H1 (cell line): ENCODE measurements at regions not wholly inside any gene's neighbourhood (a gene's known extent, or its start where the extent isn't known, plus 50 kb on each side); places are given as distances from the start of the nearest gene placed in this dataset.

Experiments used
- CTCF ChIA-PET: fragments of 300-600 bp; sonication (Branson Sonifier 250); formaldehyde crosslinking; loops from one replicate; lab custom pipeline; 2021; ENCODE audit not compliant: partially characterized antibody; lab: Charles Lee
- POLR2A ChIA-PET: fragments of 300-600 bp; sonication (Branson Sonifier 250); formaldehyde crosslinking; loops from one replicate; lab custom pipeline; 2021; ENCODE audit warnings: inconsistent platforms; ENCODE audit not compliant: partially characterized antibody; lab: Charles Lee
- DNase-seq, 2 experiments: peaks; one replicate each; pipeline versions ENCODE4 v3.0.0 to v3.0.0-alpha.2; 2010 to 2022; ENCODE audit warnings: low spot score in 2 of 2, low read depth in 1 of 2, mixed read lengths in 1 of 2
- FAIRE-seq: peaks from 2 replicates; lab custom pipeline; 2011; peaks lifted over from hg19 to GRCh38; lab: Jason Lieb, UNC
- H2AFZ ChIP-seq: 2 replicates; pipeline ENCODE4 v1.8.1; 2012; ENCODE audit warnings: low read length, inconsistent platforms
- H2AK5ac ChIP-seq: 2 replicates; pipeline ENCODE4 v1.6.1; 2013; ENCODE audit warnings: low read depth, low read length
- H2BK120ac ChIP-seq: replicated peaks from 2 replicates; pipeline ENCODE3; 2013; ENCODE audit warnings: low read depth, low read length, inconsistent platforms
- H2BK12ac ChIP-seq: 2 replicates; pipeline ENCODE4 v1.6.1; 2013; ENCODE audit warnings: low read depth, low read length
- H2BK15ac ChIP-seq: 2 replicates; pipeline ENCODE4 v1.6.1; 2013; ENCODE audit warnings: low read length
- H2BK20ac ChIP-seq: 2 replicates; pipeline ENCODE4 v1.6.1; 2013; ENCODE audit warnings: low read length
- H2BK5ac ChIP-seq: 2 replicates; pipeline ENCODE4 v1.6.1; 2013; ENCODE audit warnings: low read depth, low read length
- H3K14ac ChIP-seq: 2 replicates; pipeline ENCODE4 v1.6.1; 2013; ENCODE audit warnings: inconsistent platforms; ENCODE audit not compliant: insufficient read length
- H3K18ac ChIP-seq: 2 replicates; pipeline ENCODE4 v1.6.1; 2013; ENCODE audit warnings: low read length; ENCODE audit errors: extremely low read depth
- H3K23ac ChIP-seq: 2 replicates; pipeline ENCODE4 v1.6.1; 2013; ENCODE audit warnings: inconsistent platforms; ENCODE audit not compliant: insufficient read length
- H3K23me2 ChIP-seq: 2 replicates; pipeline ENCODE4 v1.6.1; 2013; ENCODE audit warnings: low read depth, low read length
- H3K27ac ChIP-seq: 2 replicates; pipeline ENCODE4 v1.6.1; 2011; ENCODE audit warnings: low read depth, low read length, inconsistent platforms
- H3K27me3 ChIP-seq, 4 experiments: replicated peaks in 1 of 4; 1 replicate in 1 of 4; 2 replicates in 3 of 4; pipeline versions ENCODE4 v1.6.1 to v1.8.1; 2011 to 2013; ENCODE audit warnings: low read length in 3 of 4, mild to moderate bottlenecking in 3 of 4, inconsistent platforms in 2 of 4, mixed read lengths in 2 of 4, moderate library complexity in 1 of 4; ENCODE audit not compliant: control insufficient read depth in 3 of 4, insufficient read depth in 3 of 4; ENCODE audit errors: extremely low read depth in 1 of 4
- H3K36me3 ChIP-seq, 4 experiments: 2 replicates each; pipeline versions ENCODE4 v1.6.1 to v1.8.1; 2011 to 2013; ENCODE audit warnings: mild to moderate bottlenecking in 4 of 4, low read length in 3 of 4, moderate library complexity in 2 of 4, control low read depth in 1 of 4, inconsistent platforms in 1 of 4; ENCODE audit not compliant: insufficient read depth in 4 of 4, control insufficient read depth in 2 of 4
- H3K4ac ChIP-seq: replicated peaks from 2 replicates; pipeline ENCODE3; 2013; ENCODE audit warnings: low read length, low read depth, mixed read lengths, inconsistent platforms; ENCODE audit not compliant: insufficient read length
- H3K4me1 ChIP-seq, 4 experiments: replicated peaks in 1 of 4; 1 replicate in 1 of 4; 2 replicates in 3 of 4; pipeline versions ENCODE4 v1.6.1 to v1.8.1; 2011 to 2013; ENCODE audit warnings: low read length in 3 of 4, inconsistent platforms in 2 of 4, mixed read lengths in 1 of 4; ENCODE audit not compliant: insufficient read depth in 4 of 4, control insufficient read depth in 3 of 4
- H3K4me2 ChIP-seq, 2 experiments: 2 replicates each; pipeline versions ENCODE4 v1.6.1 to v1.8.1; 2011 to 2013; ENCODE audit warnings: low read depth in 2 of 2, low read length in 2 of 2, control low read depth in 1 of 2, inconsistent platforms in 1 of 2, mild to moderate bottlenecking in 1 of 2; ENCODE audit not compliant: insufficient read depth in 1 of 2
- H3K4me3 ChIP-seq, 4 experiments: fragments of 200-600, 300-600 bp in 1 of 4; sonication (generic), shearing (Covaris generic), sonication (Bioruptor Twin) in 1 of 4; 2 replicates each; pipeline versions ENCODE4 v1.5.1 to v1.8.1; 2011 to 2016; ENCODE audit warnings: low read length in 4 of 4, low read depth in 3 of 4, control low read depth in 2 of 4, inconsistent platforms in 2 of 4, mild to moderate bottlenecking in 2 of 4, mixed read lengths in 1 of 4, moderate library complexity in 1 of 4; ENCODE audit not compliant: insufficient read depth in 2 of 4; ENCODE audit errors: extremely low read depth in 1 of 4
- H3K56ac ChIP-seq: replicated peaks from 2 replicates; pipeline ENCODE3; 2013; ENCODE audit warnings: low read depth, mild to moderate bottlenecking, mixed read lengths, low read length, inconsistent platforms; ENCODE audit not compliant: insufficient read length
- H3K79me1 ChIP-seq: 2 replicates; pipeline ENCODE4 v1.6.1; 2013; ENCODE audit warnings: low read depth, low read length, control low read depth
- H3K79me2 ChIP-seq, 2 experiments: 2 replicates each; pipeline versions ENCODE4 v1.6.1 to v1.8.1; 2012 to 2013; ENCODE audit warnings: low read length in 2 of 2, mild to moderate bottlenecking in 2 of 2, inconsistent platforms in 1 of 2; ENCODE audit not compliant: insufficient read depth in 2 of 2, control insufficient read depth in 1 of 2
- H3K9ac ChIP-seq, 4 experiments: replicated peaks in 1 of 4; 1 replicate in 1 of 4; 2 replicates in 3 of 4; pipeline versions ENCODE4 v1.6.1 to v1.8.1; 2011 to 2013; ENCODE audit warnings: low read depth in 3 of 4, low read length in 3 of 4, control low read depth in 2 of 4, mild to moderate bottlenecking in 2 of 4, moderate library complexity in 2 of 4, inconsistent platforms in 1 of 4; ENCODE audit errors: extremely low read depth in 1 of 4
- H3K9me3 ChIP-seq, 2 experiments: 2 replicates each; pipeline versions ENCODE4 v1.6.1 to v1.8.1; 2012 to 2013; ENCODE audit warnings: mild to moderate bottlenecking in 2 of 2, moderate library complexity in 2 of 2, control low read depth in 1 of 2, inconsistent platforms in 1 of 2, low read depth in 1 of 2, low read length in 1 of 2, mixed read lengths in 1 of 2; ENCODE audit not compliant: insufficient read depth in 2 of 2
- H4K20me1 ChIP-seq, 2 experiments: replicated peaks in 1 of 2; 2 replicates each; pipeline versions ENCODE3 to v1.8.1; 2011 to 2013; ENCODE audit warnings: inconsistent platforms in 2 of 2, low read length in 2 of 2, mild to moderate bottlenecking in 1 of 2; ENCODE audit not compliant: insufficient read depth in 2 of 2, control insufficient read depth in 1 of 2
- H4K5ac ChIP-seq: 2 replicates; pipeline ENCODE4 v1.6.1; 2013; ENCODE audit warnings: low read length, low read depth, mixed read lengths, inconsistent platforms; ENCODE audit not compliant: insufficient read length
- H4K8ac ChIP-seq: 2 replicates; pipeline ENCODE4 v1.8.0; 2013; ENCODE audit warnings: mild to moderate bottlenecking, moderate library complexity, low read length, inconsistent platforms; ENCODE audit not compliant: insufficient read depth; ENCODE audit errors: extremely low read depth
- H4K91ac ChIP-seq: replicated peaks from 2 replicates; pipeline ENCODE3; 2013; ENCODE audit warnings: low read length, mixed read lengths, inconsistent platforms; ENCODE audit not compliant: insufficient read length
- BRCA1 ChIP-seq: IDR thresholded peaks from 2 replicates; pipeline ENCODE4 v1.6.1; 2012; ENCODE audit warnings: low read depth, low read length, improper control_type of control experiment
- CBX8 ChIP-seq: fragments of 300-800, 300-1000 bp; sonication (generic); IDR thresholded peaks from 2 replicates; pipeline ENCODE4 v1.7.1; 2016; ENCODE audit warnings: low read depth, low read length, borderline replicate concordance
- EZH2 ChIP-seq: fragments of 200-600 bp; sonication (generic); IDR thresholded peaks from 2 replicates; pipeline ENCODE4 v1.7.1; 2012; ENCODE audit warnings: low read depth, mild to moderate bottlenecking, moderate library complexity, low read length, inconsistent platforms; ENCODE audit not compliant: severe bottlenecking
- KDM1A ChIP-seq: fragments of 200-600, 300-600 bp; sonication (generic); IDR thresholded peaks from 2 replicates; pipeline ENCODE4 v1.7.1; 2016; ENCODE audit warnings: mild to moderate bottlenecking, low read length, borderline replicate concordance
- NRF1 ChIP-seq: IDR thresholded peaks from 2 replicates; pipeline ENCODE4 v1.6.1; 2011; ENCODE audit warnings: mild to moderate bottlenecking, low read depth, low read length, improper control_type of control experiment
- SIN3A ChIP-seq, 2 experiments: IDR thresholded peaks in 1 of 2; conservative IDR thresholded peaks in 1 of 2; 2 replicates each; pipeline ENCODE4 v1.6.1; 2011 to 2012; ENCODE audit warnings: low read length in 2 of 2, improper control_type of control experiment in 1 of 2, low read depth in 1 of 2, mild to moderate bottlenecking in 1 of 2
- SUZ12 ChIP-seq: fragments of 200-600 bp; sonication (generic); IDR thresholded peaks from 2 replicates; pipeline ENCODE4 v1.6.1; 2012; ENCODE audit warnings: mild to moderate bottlenecking, inconsistent platforms, low read length, moderate library complexity, mixed read lengths
- WGBS, 2 experiments: shearing (Covaris generic) in 1 of 2; methylation state at CpG; one replicate each; pipeline versions ENCODE4 v1.1.6 to v1.1.7; 2013 to 2015; ENCODE audit warnings: low lambda C conversion rate in 2 of 2, mixed read lengths in 2 of 2, inconsistent platforms in 1 of 2, low coverage in 1 of 2, missing lambda C conversion rate in 1 of 2; ENCODE audit not compliant: insufficient replicate concordance in 2 of 2, insufficient coverage in 1 of 2, insufficient read length in 1 of 2; ENCODE audit errors: extremely low coverage in 1 of 2, missing lambda C conversion rate in 1 of 2; 5-methylcytosine and 5-hydroxymethylcytosine counted together

- Histone ChIP-seq H3K4me3 (no peak overlapping the region), H2BK12ac (no peak overlapping the region), H2AFZ (no peak overlapping the region)
- TF ChIP-seq KDM1A: no peak
- no peak for TF ChIP-seq BRCA1
- TF ChIP-seq NRF1: no peak
- TF ChIP-seq EZH2: no peak
- TF ChIP-seq SUZ12: no peak
- no peak for TF ChIP-seq SIN3A (conservative IDR thresholded peaks at IDR 0.05 in 1 of 2, IDR thresholded peaks at IDR 0.05 in 1 of 2; ENCODE audit: low read depth in 1 of 2, low read length in 2 of 2)
- TF ChIP-seq CBX8: no peak
- TF ChIP-seq, all 59 proteins: peak for 0
- peaks cover 0 to 3% (median 0%) of the 10 kb centered on the region in 4 experiments; a peak in 2 of 7 replicates for H3K4me1 ChIP-seq
- H3K14ac ChIP-seq: no peak overlapping the region
- H3K56ac ChIP-seq: no peak overlapping the region
- no peaks in the 10 kb centered on the region; the same call in 1 of the 2 replicates for H3K23me2 ChIP-seq
- H4K5ac ChIP-seq: no peak overlapping the region
- H2BK120ac ChIP-seq: no peak overlapping the region
- H3K4ac ChIP-seq: no peak overlapping the region
- no peak overlapping the region for H2BK15ac ChIP-seq
- no peaks in the 10 kb centered on the region for H4K20me1 ChIP-seq
- H3K9ac ChIP-seq: no peak overlapping the region
- no peak overlapping the region for H3K23ac ChIP-seq
- no peaks in the 10 kb centered on the region for H3K79me2 ChIP-seq
- no peak for FAIRE-seq
- peaks cover 5 to 28% (median 24%) of the 10 kb centered on the region in 4 experiments for H3K27me3 ChIP-seq
- no peak overlapping the region for H2BK5ac ChIP-seq
- 91% methylated on average over 3 of the region's 3 CpGs; no CpG with 5 or more reads in 1 of the 2 experiments for WGBS, 2 experiments
- ChIA-PET CTCF (interaction anchor here (0.6 to 1.6 kb wide), 3 partner anchors 34 to 206 kb away, joined by 3 to 7 read pairs (median 3); no protein-coding TSS in a partner anchor), POLR2A (interaction anchor here (0.7 kb wide), 1 partner anchor 22 kb away, joined by 3 read pairs; no protein-coding TSS in a partner anchor)
- no peak overlapping the region for H3K4me2 ChIP-seq
- no peak overlapping the region for H4K91ac ChIP-seq
- no peak overlapping the region for H3K27ac ChIP-seq
- no peaks in the 10 kb centered on the region for H3K79me1 ChIP-seq
- H2BK20ac ChIP-seq: no peak overlapping the region
- H4K8ac ChIP-seq: no peak overlapping the region
- H2AK5ac ChIP-seq: no peak overlapping the region
- DNase-seq: no peak
- H3K36me3 ChIP-seq: no peaks in the 10 kb centered on the region
- no peak overlapping the region for H3K18ac ChIP-seq
- H3K9me3 ChIP-seq: no peaks in the 10 kb centered on the region
Measured at GRCh38 chr5:73376618-73377170, 71.9 kb downstream of the FOXD1 start.
